ENCODE measurements at regions not wholly inside any gene's neighbourhood (a gene's known extent, or its start where the extent isn't known, plus 50 kb on each side); places are given as distances from the start of the nearest gene placed in this dataset.

GRCh38 chr22:22946131-22946530, 58.5 kb downstream of the IGLL5 start:
- TF ChIP-seq, protein P1, sequence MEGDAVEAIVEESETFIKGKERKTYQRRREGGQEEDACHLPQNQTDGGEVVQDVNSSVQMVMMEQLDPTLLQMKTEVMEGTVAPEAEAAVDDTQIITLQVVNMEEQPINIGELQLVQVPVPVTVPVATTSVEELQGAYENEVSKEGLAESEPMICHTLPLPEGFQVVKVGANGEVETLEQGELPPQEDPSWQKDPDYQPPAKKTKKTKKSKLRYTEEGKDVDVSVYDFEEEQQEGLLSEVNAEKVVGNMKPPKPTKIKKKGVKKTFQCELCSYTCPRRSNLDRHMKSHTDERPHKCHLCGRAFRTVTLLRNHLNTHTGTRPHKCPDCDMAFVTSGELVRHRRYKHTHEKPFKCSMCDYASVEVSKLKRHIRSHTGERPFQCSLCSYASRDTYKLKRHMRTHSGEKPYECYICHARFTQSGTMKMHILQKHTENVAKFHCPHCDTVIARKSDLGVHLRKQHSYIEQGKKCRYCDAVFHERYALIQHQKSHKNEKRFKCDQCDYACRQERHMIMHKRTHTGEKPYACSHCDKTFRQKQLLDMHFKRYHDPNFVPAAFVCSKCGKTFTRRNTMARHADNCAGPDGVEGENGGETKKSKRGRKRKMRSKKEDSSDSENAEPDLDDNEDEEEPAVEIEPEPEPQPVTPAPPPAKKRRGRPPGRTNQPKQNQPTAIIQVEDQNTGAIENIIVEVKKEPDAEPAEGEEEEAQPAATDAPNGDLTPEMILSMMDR (IDR thresholded peaks at IDR 0.05): no peak
- no peak for TF ChIP-seq ZFX (IDR thresholded peaks at IDR 0.05; ENCODE audit: borderline replicate concordance)
- H3K27ac ChIP-seq: no peak overlapping the region

- H3K27ac ChIP-seq: no peak overlapping the region
- TF ChIP-seq, protein P1 (IDR thresholded peaks at IDR 0.05): no peak
- no peak for TF ChIP-seq ZFX (IDR thresholded peaks at IDR 0.05; ENCODE audit: borderline replicate concordance)
Observed at GRCh38 chr22:22948651-22949571, 61.3 kb downstream of the IGLL5 start.

DNA sequence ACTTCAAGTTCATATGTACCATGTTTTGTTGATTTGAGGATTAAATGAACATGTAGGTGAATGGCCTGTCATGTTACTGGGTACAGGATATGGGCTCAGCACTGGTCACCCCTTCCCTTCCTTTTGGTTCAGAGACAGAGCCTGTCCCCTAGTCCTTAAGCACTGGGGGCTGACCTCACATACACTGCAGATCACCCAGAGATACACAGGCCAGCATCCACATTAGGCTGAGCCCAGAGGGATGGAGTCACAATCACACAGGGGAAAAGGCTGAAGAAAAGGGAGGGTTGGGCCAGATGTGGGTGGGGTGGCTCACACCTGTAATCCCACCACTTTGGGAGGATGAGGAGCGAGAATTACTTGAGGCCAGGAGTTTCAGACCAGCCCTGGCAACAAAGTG, 62.3 kb downstream of the IGLL5 start:
- H3K27ac ChIP-seq: no peak overlapping the region
- TF ChIP-seq, protein P1 (IDR thresholded peaks at IDR 0.05): no peak
- TF ChIP-seq ZFX (IDR thresholded peaks at IDR 0.05; ENCODE audit: borderline replicate concordance): no peak

- no peak for TF ChIP-seq ZFX (IDR thresholded peaks at IDR 0.05; ENCODE audit: borderline replicate concordance)
- TF ChIP-seq, protein P1 (IDR thresholded peaks at IDR 0.05): no peak
- no peak overlapping the region for H3K27ac ChIP-seq
Observed at GRCh38 chr22:22951035-22951434, 63.4 kb downstream of the IGLL5 start.

DNA sequence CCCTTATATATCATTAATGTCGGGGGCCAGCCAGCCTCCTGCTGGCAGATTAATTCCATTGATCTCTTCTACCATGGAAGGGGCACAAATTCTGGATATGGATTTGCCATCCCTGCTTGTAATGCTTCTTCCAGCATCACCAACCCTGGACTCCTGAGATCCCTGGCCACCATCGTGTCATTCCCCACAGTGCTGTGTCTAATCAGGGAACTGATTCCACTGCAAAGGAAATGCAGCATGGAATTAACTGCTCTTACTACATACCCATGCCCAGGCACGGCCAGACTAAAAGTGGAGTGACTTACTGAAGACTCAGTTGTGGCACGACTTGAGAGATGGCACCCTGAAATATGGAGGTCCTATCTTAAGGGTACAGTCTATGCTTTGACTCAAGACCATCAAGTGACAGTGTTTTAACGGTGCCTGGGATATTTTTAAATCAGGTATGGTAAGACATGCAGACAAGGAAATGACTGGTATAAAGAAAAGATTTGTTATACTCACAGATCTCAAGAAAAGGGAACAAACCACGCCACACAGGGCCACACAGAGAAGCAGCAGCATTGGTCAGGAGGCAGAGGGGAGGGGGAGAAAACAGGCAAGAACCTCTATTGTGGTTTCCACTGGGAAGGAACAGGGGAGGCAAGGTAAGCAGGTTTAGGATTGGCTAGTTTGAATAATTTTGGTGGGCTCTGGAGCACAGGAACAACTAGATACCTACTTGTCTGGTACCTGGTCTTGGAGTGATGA, 65.1 kb downstream of the IGLL5 start:
- TF ChIP-seq, protein P1 (IDR thresholded peaks at IDR 0.05): no peak
- no peak for TF ChIP-seq ZFX (IDR thresholded peaks at IDR 0.05; ENCODE audit: borderline replicate concordance)
- no peak overlapping the region for H3K27ac ChIP-seq

- H3K27ac ChIP-seq: no peak overlapping the region
- TF ChIP-seq ZFX (IDR thresholded peaks at IDR 0.05; ENCODE audit: borderline replicate concordance): no peak
- TF ChIP-seq, protein P1 (IDR thresholded peaks at IDR 0.05): no peak
Observed at GRCh38 chr22:22953791-22954190, 66.2 kb downstream of the IGLL5 start.

DNA sequence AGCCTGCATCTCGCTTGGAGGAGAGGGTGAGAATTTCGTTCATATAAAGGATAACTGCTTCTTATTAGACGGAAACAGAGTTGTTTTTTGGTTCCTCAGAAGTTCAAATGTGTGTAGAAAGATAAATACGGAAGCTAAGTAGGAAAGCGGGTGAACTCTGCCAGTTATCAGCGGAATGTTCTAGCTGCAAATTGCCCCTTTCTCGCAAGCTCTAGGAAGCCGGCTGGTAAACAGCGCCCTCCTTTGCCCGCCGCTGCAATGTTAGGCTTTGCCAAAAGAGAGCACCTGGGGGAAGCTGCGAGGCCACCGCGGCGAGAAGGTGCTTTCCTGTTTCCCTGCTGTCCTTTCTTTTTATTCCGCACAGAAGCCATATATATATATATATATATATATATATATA, 67.0 kb downstream of the IGLL5 start:
- H3K27ac ChIP-seq: no peak overlapping the region
- no peak for TF ChIP-seq ZFX (IDR thresholded peaks at IDR 0.05; ENCODE audit: borderline replicate concordance)
- TF ChIP-seq, protein P1 (IDR thresholded peaks at IDR 0.05): peak; percentile 62

Measured in 22Rv1 (cell line).